SK-N-MC (cell line): ENCODE measurements at regions not wholly inside any gene's neighbourhood (a gene's known extent, or its start where the extent isn't known, plus 50 kb on each side); places are given as distances from the start of the nearest gene placed in this dataset.

Experiments used
- EZH2 ChIP-seq: fragments of 200-600 bp; sonication (generic); IDR thresholded peaks from one replicate; pipeline ENCODE4 v1.6.1; 2017; ENCODE audit warnings: antibody characterized with exemption
- FOXP2 ChIP-seq: optimal IDR thresholded peaks from 2 replicates; pipeline ENCODE3; 2011; ENCODE audit warnings: mild to moderate bottlenecking, moderate library complexity; ENCODE audit not compliant: insufficient read depth; ENCODE audit errors: extremely low read length, control extremely low read depth
- POLR2AphosphoS5 ChIP-seq: IDR thresholded peaks from 2 replicates; pipeline ENCODE4 v1.6.1; 2012; ENCODE audit warnings: mild to moderate bottlenecking, low read depth, low read length, borderline replicate concordance

GRCh38 chr20:60677819-60678218, 574.2 kb upstream of the CDH4 start:
- TF ChIP-seq POLR2AphosphoS5 (no peak), EZH2 (no peak), FOXP2 (no peak)
